ENCODE measurements at regions not wholly inside any gene's neighbourhood (a gene's known extent, or its start where the extent isn't known, plus 50 kb on each side); places are given as distances from the start of the nearest gene placed in this dataset.
"Not testable (repeated sequence)": the region's sequence is repeated elsewhere in the genome, so short reads cannot be mapped to it uniquely, and the experiment has no call there.

GRCh38 chr6:87762116-87762515 lies 60.1 kb upstream of the AKIRIN2 start:
- DNase-seq (ENCODE audit: low read depth, low spot score) = no peak
- no peak for TF ChIP-seq FOXP2 (optimal IDR thresholded peaks at IDR 0.05; ENCODE audit: control extremely low read depth, extremely low read length, insufficient read depth)
- TF ChIP-seq EZH2 (IDR thresholded peaks at IDR 0.05) = no peak
- no peak for TF ChIP-seq POLR2AphosphoS5 (IDR thresholded peaks at IDR 0.05; ENCODE audit: borderline replicate concordance, low read depth, low read length)

GRCh38 chr6:87757792-87758191 lies 55.8 kb upstream of the AKIRIN2 start:
- Histone ChIP-seq H3K9ac (ENCODE audit: insufficient read length) (no peak overlapping the region), H3K27ac (no peak overlapping the region)
- DNase-seq (ENCODE audit: low read depth, low spot score) = no peak

More at GRCh38 chr6:87762116-87762515, 60.1 kb upstream of the AKIRIN2 start:
- Histone ChIP-seq H3K36me3 (ENCODE audit: insufficient read depth, low read length) (no peaks in the 10 kb centered on the region), H3K4me3 (no peak overlapping the region), H3K9me3 (ENCODE audit: low read depth, low read length) (no peaks in the 10 kb centered on the region), H3K27ac (no peak overlapping the region), H3K9ac (ENCODE audit: insufficient read length) (no peak overlapping the region)

GRCh38 chr6:87756858-87757257 lies 54.8 kb upstream of the AKIRIN2 start:
- no peak overlapping the region for H3K9ac ChIP-seq (ENCODE audit: insufficient read length)
- no peaks in the 10 kb centered on the region for H3K36me3 ChIP-seq (ENCODE audit: insufficient read depth, low read length)
- DNase-seq (ENCODE audit: low read depth, low spot score) = no peak

More at GRCh38 chr6:87757792-87758191, 55.8 kb upstream of the AKIRIN2 start:
- Histone ChIP-seq H3K9me3 (ENCODE audit: low read depth, low read length) (no peaks in the 10 kb centered on the region), H3K36me3 (ENCODE audit: insufficient read depth, low read length) (no peaks in the 10 kb centered on the region), H3K4me3 (no peak overlapping the region)
- no peak for TF ChIP-seq EZH2 (IDR thresholded peaks at IDR 0.05)
- no peak for TF ChIP-seq FOXP2 (optimal IDR thresholded peaks at IDR 0.05; ENCODE audit: control extremely low read depth, extremely low read length, insufficient read depth)
- no peak for TF ChIP-seq POLR2AphosphoS5 (IDR thresholded peaks at IDR 0.05; ENCODE audit: borderline replicate concordance, low read depth, low read length)

GRCh38 chr6:87755708-87756671 lies 54.0 kb upstream of the AKIRIN2 start:
- Histone ChIP-seq H3K27ac (no peak overlapping the region), H3K4me3 (no peak overlapping the region), H3K9ac (ENCODE audit: insufficient read length) (no peak overlapping the region)

More at GRCh38 chr6:87756858-87757257, 54.8 kb upstream of the AKIRIN2 start:
- TF ChIP-seq FOXP2 (optimal IDR thresholded peaks at IDR 0.05; ENCODE audit: control extremely low read depth, extremely low read length, insufficient read depth) = no peak
- no peak for TF ChIP-seq EZH2 (IDR thresholded peaks at IDR 0.05)
- no peak for TF ChIP-seq POLR2AphosphoS5 (IDR thresholded peaks at IDR 0.05; ENCODE audit: borderline replicate concordance, low read depth, low read length)
- no peak overlapping the region for H3K27ac ChIP-seq
- no peak overlapping the region for H3K4me3 ChIP-seq
- H3K9me3 ChIP-seq (ENCODE audit: low read depth, low read length) = no peaks in the 10 kb centered on the region

GRCh38 chr6:87754828-87755227 lies 52.8 kb upstream of the AKIRIN2 start:
- H3K9ac ChIP-seq (ENCODE audit: insufficient read length) = no peak overlapping the region
- H3K27ac ChIP-seq = no peak overlapping the region
- no peaks in the 10 kb centered on the region for H3K9me3 ChIP-seq (ENCODE audit: low read depth, low read length)
- TF ChIP-seq FOXP2 (optimal IDR thresholded peaks at IDR 0.05; ENCODE audit: control extremely low read depth, extremely low read length, insufficient read depth) (no peak), EZH2 (IDR thresholded peaks at IDR 0.05) (no peak), POLR2AphosphoS5 (IDR thresholded peaks at IDR 0.05; ENCODE audit: borderline replicate concordance, low read depth, low read length) (no peak)
- no peak for DNase-seq (ENCODE audit: low read depth, low spot score)
- H3K4me3 ChIP-seq = no peak overlapping the region
- no peaks in the 10 kb centered on the region for H3K36me3 ChIP-seq (ENCODE audit: insufficient read depth, low read length)

More at GRCh38 chr6:87755708-87756671, 54.0 kb upstream of the AKIRIN2 start:
- Histone ChIP-seq H3K36me3 (ENCODE audit: insufficient read depth, low read length) (no peaks in the 10 kb centered on the region), H3K9me3 (ENCODE audit: low read depth, low read length) (no peaks in the 10 kb centered on the region)
- no peak for DNase-seq (ENCODE audit: low read depth, low spot score)
- TF ChIP-seq POLR2AphosphoS5 (IDR thresholded peaks at IDR 0.05; ENCODE audit: borderline replicate concordance, low read depth, low read length) (no peak), EZH2 (IDR thresholded peaks at IDR 0.05) (no peak), FOXP2 (optimal IDR thresholded peaks at IDR 0.05; ENCODE audit: control extremely low read depth, extremely low read length, insufficient read depth) (no peak)

- no peak overlapping the region for H3K4me3 ChIP-seq
- no peak overlapping the region for H3K9ac ChIP-seq (ENCODE audit: insufficient read length)
- TF ChIP-seq POLR2AphosphoS5 (IDR thresholded peaks at IDR 0.05; ENCODE audit: borderline replicate concordance, low read depth, low read length) (no peak), EZH2 (IDR thresholded peaks at IDR 0.05) (no peak), FOXP2 (optimal IDR thresholded peaks at IDR 0.05; ENCODE audit: control extremely low read depth, extremely low read length, insufficient read depth) (no peak)
- no peak overlapping the region for H3K27ac ChIP-seq
- no peaks in the 10 kb centered on the region for H3K36me3 ChIP-seq (ENCODE audit: insufficient read depth, low read length)
- H3K9me3 ChIP-seq (ENCODE audit: low read depth, low read length) = no peaks in the 10 kb centered on the region
- no peak for DNase-seq (ENCODE audit: low read depth, low spot score)
Observed at GRCh38 chr6:87753131-87753685, 51.2 kb upstream of the AKIRIN2 start.

GRCh38 chr6:87752503-87752902 lies 50.5 kb upstream of the AKIRIN2 start:
- H3K36me3 ChIP-seq (ENCODE audit: insufficient read depth, low read length); H3K9ac ChIP-seq (ENCODE audit: insufficient read length); H3K27ac ChIP-seq; DNase-seq (ENCODE audit: low read depth, low spot score); H3K9me3 ChIP-seq (ENCODE audit: low read depth, low read length); H3K4me3 ChIP-seq: not testable (repeated sequence)

All from SK-N-MC (cell line).